ENCODE measurements at regions not wholly inside any gene's neighbourhood (a gene's known extent, or its start where the extent isn't known, plus 50 kb on each side); places are given as distances from the start of the nearest gene placed in this dataset.

GRCh38 chr14:82657186-82657675 is 1123.6 kb upstream of the SEL1L start:
- CTCF ChIA-PET = no interaction called here
- Histone ChIP-seq H3K27me3 (ENCODE audit: control insufficient read depth, insufficient read depth, low read length) (no peaks in the 10 kb centered on the region), H3K4me3 (ENCODE audit: low read depth, low read length) (no peak overlapping the region), H3K27ac (ENCODE audit: low read depth, low read length) (no peak overlapping the region), H3K9me3 (ENCODE audit: control insufficient read depth, insufficient read depth, low read length) (no peaks in the 10 kb centered on the region)
- POLR2A ChIA-PET = no interaction called here
- DNase-seq (ENCODE audit: low read depth, low spot score) = no peak
- no peak for TF ChIP-seq CTCF (IDR thresholded peaks at IDR 0.05; ENCODE audit: low read depth, low read length)

GRCh38 chr14:82661258-82661657 is 1127.6 kb upstream of the SEL1L start:
- Histone ChIP-seq H3K27me3 (ENCODE audit: control insufficient read depth, insufficient read depth, low read length) (no peaks in the 10 kb centered on the region), H3K4me3 (ENCODE audit: low read depth, low read length) (no peak overlapping the region), H3K27ac (ENCODE audit: low read depth, low read length) (no peak overlapping the region), H3K9me3 (ENCODE audit: control insufficient read depth, insufficient read depth, low read length) (peaks cover 2% of the 10 kb centered on the region; the same call in 1 of the 2 replicates)
- no peak for TF ChIP-seq CTCF (IDR thresholded peaks at IDR 0.05; ENCODE audit: low read depth, low read length)
- CTCF ChIA-PET = no interaction called here
- POLR2A ChIA-PET = no interaction called here
- DNase-seq (ENCODE audit: low read depth, low spot score) = no peak

GRCh38 chr14:82667006-82667405 is 1133.4 kb upstream of the SEL1L start:
- Histone ChIP-seq H3K4me3 (ENCODE audit: low read depth, low read length) (no peak overlapping the region), H3K27me3 (ENCODE audit: control insufficient read depth, insufficient read depth, low read length) (no peaks in the 10 kb centered on the region), H3K27ac (ENCODE audit: low read depth, low read length) (no peak overlapping the region), H3K9me3 (ENCODE audit: control insufficient read depth, insufficient read depth, low read length) (peaks cover 2% of the 10 kb centered on the region)
- ChIA-PET CTCF (no interaction called here), POLR2A (no interaction called here)
- DNase-seq (ENCODE audit: low read depth, low spot score) = no peak
- no peak for TF ChIP-seq CTCF (IDR thresholded peaks at IDR 0.05; ENCODE audit: low read depth, low read length)

- Histone ChIP-seq H3K27me3 (ENCODE audit: control insufficient read depth, insufficient read depth, low read length) (no peaks in the 10 kb centered on the region), H3K4me3 (ENCODE audit: low read depth, low read length) (no peak overlapping the region), H3K27ac (ENCODE audit: low read depth, low read length) (no peak overlapping the region), H3K9me3 (ENCODE audit: control insufficient read depth, insufficient read depth, low read length) (peaks cover 2% of the 10 kb centered on the region)
- CTCF ChIA-PET = no interaction called here
- POLR2A ChIA-PET = no interaction called here
- DNase-seq (ENCODE audit: low read depth, low spot score) = no peak
- no peak for TF ChIP-seq CTCF (IDR thresholded peaks at IDR 0.05; ENCODE audit: low read depth, low read length)
These were observed 1133.8 kb upstream of the SEL1L start for GRCh38 chr14:82667501-82667900.

GRCh38 chr14:82676403-82676802 is 1142.8 kb upstream of the SEL1L start:
- no peak for TF ChIP-seq CTCF (IDR thresholded peaks at IDR 0.05; ENCODE audit: low read depth, low read length)
- POLR2A ChIA-PET = no interaction called here
- H3K27ac ChIP-seq (ENCODE audit: low read depth, low read length) = no peak overlapping the region
- H3K9me3 ChIP-seq (ENCODE audit: control insufficient read depth, insufficient read depth, low read length) = peaks cover 3% of the 10 kb centered on the region; the same call in 1 of the 2 replicates
- DNase-seq (ENCODE audit: low read depth, low spot score) = no peak
- H3K4me3 ChIP-seq (ENCODE audit: low read depth, low read length) = no peak overlapping the region
- H3K27me3 ChIP-seq (ENCODE audit: control insufficient read depth, insufficient read depth, low read length) = no peaks in the 10 kb centered on the region
- CTCF ChIA-PET = no interaction called here
